HG02938 (cell line): ENCODE measurements at regions not wholly inside any gene's neighbourhood (a gene's known extent, or its start where the extent isn't known, plus 50 kb on each side); places are given as distances from the start of the nearest gene placed in this dataset.

ENCODE experiments used
- ATAC-seq: cut with Tn5 transposase; IDR thresholded peaks from one replicate; pipeline ENCODE4 v1.9.1; 2021; ENCODE audit warnings: mild to moderate bottlenecking, moderate library complexity; ENCODE audit not compliant: unreplicated experiment

- no peak for ATAC-seq
These were observed 367.5 kb upstream of the FIGN start for GRCh38 chr2:164103271-164103670.

DNA sequence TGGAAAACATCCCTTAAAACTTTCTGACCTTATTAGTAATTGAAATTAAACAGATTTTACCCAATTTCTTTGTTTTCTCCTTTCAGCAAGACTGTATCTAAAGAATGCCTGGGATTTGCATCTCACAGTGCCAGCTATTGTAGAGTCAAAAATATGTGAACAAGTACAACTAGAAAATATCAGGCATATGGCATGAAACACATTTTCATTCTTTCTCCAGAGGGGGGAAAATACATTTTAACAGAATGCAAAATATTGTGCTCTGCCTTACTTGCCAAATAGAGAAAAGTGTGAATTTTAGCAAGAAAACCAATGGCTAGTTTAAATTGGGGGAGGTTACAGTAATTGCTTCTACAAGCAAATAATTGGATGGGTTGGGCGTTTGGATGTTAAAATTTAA is 366.6 kb upstream of the FIGN start:
- ATAC-seq: no peak

- ATAC-seq: no peak
These were observed 355.9 kb upstream of the FIGN start for GRCh38 chr2:164091673-164092072.

GRCh38 chr2:164090533-164090932 is 354.7 kb upstream of the FIGN start:
- ATAC-seq: no peak

- no peak for ATAC-seq
These were observed 348.3 kb upstream of the FIGN start for GRCh38 chr2:164084066-164084465.

- ATAC-seq: no peak
These were observed 344.7 kb upstream of the FIGN start for GRCh38 chr2:164080486-164080885.

GRCh38 chr2:164079258-164079657 is 343.4 kb upstream of the FIGN start:
- ATAC-seq: no peak

- no peak for ATAC-seq
These were observed 342.6 kb upstream of the FIGN start for GRCh38 chr2:164078421-164078820.

DNA sequence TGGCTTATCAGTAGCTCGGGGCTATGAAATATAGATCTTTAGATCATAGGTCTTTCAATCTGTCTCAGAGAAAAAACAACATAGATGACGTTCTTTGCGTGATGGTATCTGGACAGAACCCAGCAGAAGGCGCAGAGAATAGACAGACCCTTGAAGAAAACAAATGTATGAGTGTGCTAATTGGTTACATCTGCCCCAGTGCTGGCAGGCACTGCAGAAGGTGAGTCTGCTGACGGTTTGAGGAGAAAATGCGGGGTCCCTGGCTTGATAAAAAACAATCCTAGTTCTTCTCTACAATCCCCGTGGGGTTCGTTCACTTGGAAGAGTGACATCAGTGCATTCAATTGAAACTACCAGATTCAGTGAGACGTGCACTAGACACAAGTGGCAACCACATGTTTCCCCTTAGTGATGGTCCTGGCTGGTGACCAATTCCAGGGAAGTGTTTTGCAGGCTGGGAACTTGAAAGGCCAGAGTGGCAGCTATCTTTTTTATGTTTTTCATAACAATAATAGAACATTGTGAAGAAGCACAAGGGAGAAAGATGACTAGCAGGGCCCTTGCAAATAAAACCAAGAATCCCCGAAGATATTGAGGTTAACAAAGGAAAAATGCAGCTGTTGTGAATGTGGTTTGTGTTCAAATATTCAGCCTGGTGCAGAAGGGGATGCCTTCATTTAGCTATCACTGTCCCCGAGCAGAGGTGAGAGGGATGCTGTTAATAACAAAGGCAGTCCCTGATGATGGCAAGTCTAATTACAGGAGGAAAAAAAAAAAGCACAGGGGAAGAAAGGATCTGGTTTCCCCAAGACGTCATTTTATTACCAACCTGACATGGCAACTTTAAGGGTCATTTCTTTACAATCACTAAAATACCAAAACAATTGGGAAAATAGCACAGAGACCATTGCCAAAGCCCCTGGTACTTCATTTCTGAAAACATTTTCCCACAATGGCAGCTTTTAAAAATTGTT is 337.6 kb upstream of the FIGN start:
- ATAC-seq: no peak

GRCh38 chr2:164069540-164069939 is 333.7 kb upstream of the FIGN start:
- ATAC-seq: no peak

DNA sequence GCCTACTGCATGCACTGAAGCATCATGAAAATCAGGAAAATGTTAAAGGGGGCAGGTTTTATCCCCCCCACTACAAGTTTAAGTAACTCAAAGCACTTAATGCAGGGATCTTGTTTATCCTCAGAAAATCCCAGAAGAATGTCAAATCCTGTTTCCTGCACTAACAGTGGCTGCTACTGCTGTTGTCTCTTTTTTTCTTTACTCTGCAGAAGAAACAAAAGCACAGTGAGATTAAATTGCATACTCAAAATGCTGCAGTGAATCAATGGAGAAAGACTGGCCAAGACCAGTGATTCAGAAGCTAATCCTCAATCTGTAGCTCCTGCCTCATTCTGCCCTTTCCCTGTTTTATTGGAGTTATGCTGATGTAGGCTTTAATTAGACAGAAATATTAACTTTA is 332.3 kb upstream of the FIGN start:
- no peak for ATAC-seq

GRCh38 chr2:164066095-164066494 is 330.3 kb upstream of the FIGN start:
- ATAC-seq: no peak

GRCh38 chr2:164065038-164065437 is 329.2 kb upstream of the FIGN start:
- ATAC-seq: no peak

GRCh38 chr2:164061129-164061746 is 325.4 kb upstream of the FIGN start:
- ATAC-seq: peak; percentile 91

GRCh38 chr2:164060031-164060430 is 324.2 kb upstream of the FIGN start:
- ATAC-seq: no peak

GRCh38 chr2:164055623-164056022 is 319.8 kb upstream of the FIGN start:
- ATAC-seq: no peak

GRCh38 chr2:164054651-164055050 is 318.8 kb upstream of the FIGN start:
- no peak for ATAC-seq

- ATAC-seq: no peak
These were observed 317.2 kb upstream of the FIGN start for GRCh38 chr2:164053021-164053420.

GRCh38 chr2:164052006-164052405 is 316.2 kb upstream of the FIGN start:
- ATAC-seq: no peak

DNA sequence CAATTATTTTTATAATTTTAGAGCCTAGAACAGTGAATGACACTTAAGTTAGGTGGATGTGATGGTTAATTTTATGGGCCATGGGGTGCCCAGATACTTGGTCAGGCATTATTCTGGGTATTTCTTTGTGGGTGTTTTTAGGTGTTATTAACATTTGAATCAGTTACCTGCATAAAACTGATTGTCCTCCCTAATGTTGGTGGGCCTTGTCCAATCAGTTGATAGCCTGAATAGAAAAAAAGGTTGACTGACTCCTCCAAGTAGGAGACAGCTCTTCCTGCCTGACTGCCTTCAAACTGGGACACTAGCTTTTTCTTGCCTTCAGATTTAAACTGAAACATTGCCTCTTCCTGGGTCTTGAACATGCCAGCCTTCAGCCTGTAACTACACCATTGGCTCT is 312.9 kb upstream of the FIGN start:
- ATAC-seq: no peak

DNA sequence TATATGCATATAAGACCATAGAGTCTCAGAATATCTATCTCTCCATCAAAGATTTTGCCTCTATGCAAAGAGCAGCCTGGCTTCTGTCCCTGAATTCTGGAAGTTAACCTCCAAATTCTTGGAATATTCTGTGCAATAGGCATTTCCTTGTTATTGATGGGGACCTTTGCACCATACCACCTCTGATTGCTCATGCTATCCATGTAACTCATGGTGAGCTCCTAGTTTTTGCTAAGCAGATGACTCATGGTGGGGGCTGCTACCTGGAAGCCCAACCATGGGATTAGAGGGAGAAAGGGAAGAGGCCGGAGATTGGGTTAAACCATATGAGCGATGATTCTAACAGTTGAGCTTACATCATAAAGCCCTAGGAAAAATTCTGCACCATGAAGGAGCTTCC is 310.2 kb upstream of the FIGN start:
- no peak for ATAC-seq

DNA sequence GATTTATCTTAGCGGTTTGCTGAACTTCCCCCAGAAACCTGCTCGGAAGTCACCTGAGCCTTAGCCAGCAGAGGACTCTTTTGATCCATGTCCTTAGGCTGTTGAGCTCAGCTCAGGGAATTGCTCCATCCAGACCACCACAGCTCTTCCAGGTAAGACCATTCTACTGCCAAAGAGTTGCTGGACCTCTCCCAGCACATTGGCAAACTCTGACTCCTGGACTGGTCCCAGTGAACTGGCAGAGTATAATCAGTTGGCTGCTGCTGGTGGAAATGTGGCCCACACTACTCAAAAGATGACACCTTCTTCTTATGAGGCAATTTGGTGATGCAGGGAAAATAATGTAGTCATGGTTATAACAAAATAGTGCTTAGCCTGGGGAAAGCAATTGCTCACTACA is 308.8 kb upstream of the FIGN start:
- ATAC-seq: no peak
